ENCODE measurements at regions not wholly inside any gene's neighbourhood (a gene's known extent, or its start where the extent isn't known, plus 50 kb on each side); places are given as distances from the start of the nearest gene placed in this dataset.
"Not testable (repeated sequence)": the region's sequence is repeated elsewhere in the genome, so short reads cannot be mapped to it uniquely, and the experiment has no call there.

DNA sequence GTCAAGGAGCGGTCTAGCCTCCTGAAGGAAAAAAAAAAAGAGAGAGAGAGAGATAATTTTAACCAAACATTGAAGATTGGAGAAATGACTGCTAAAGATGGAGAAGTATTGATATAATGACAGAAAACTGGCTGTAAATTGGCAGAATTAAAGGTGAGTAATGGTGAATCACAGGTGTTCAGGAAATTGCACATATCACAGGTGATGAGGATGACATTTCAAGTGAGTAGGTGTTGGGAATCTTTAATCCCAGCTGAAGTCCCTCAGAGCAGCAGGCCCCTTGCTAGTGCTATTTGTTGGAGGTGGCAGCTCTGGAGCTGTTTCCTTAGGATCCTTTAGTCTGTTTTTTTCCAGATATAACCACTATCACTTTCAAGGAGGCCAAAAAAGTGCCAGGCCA lies 678.4 kb upstream of the VRK2 start:
- DNase-seq = no peak

DNA sequence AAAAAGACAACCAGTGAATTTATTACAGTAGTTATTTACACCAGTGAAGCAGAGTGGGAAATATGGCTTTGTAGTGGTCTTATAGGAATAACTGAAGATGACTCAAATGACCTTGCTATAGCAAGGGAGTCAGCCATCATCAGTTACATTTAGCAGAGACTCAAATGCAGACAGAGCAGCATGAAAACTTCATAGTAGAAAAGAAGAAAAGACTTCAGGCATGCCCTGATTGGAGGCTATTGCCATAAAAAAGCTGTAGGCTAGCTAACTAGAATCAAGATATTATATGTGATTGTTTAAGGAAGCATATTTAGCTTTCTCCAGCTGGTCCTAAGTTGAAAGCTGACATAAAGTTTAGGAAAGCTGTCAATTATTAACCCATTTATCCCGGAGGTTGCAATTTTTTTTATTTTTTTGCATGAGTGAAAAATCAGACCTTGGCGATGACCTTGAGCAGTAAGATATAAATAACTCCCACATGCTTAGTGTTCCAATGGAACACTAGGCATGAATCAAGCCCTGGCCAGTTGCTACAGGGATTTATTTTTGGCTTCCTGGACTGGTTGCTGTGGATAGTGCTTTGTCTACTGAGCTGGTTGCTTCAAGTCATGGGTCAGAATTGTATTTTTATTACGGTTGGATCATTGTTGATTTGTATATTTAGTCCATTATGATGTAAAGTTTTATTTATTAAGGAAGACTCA lies 675.6 kb upstream of the VRK2 start:
- DNase-seq = no peak

DNA sequence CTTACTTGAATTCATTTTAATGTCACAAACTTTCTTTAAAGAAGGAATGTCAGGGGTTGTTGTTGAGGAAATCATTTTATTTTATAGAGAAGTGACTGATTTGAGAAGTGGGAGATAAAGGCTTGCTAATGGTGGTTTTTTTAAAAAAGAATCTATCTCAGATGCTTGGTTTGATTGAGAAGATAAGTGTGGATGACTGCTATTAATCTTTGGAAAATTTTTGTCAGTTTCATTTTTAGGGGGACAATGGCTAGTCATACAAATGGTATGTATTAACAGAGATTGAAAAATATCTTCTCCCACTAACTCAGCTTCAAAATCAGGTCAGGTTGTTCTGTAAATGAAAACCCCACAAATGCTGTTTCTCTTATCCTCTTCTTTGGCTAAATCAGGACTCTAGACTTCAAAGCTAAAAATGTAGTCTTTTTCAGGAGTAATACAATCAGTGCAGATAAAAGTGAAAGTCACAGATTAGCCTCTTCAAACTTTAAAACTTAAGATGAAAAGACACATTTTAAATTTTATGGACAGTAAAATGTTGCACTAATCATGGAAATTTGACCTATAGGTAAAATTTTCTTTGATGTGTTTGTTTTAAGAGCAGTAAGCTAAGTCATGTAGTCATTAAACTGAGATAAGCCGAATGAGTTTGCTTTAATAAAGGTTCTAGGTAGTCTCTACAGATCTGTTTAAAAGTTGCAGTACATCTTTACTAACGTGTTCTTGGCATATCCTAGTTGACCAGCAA lies 674.2 kb upstream of the VRK2 start:
- no peak for DNase-seq

DNA sequence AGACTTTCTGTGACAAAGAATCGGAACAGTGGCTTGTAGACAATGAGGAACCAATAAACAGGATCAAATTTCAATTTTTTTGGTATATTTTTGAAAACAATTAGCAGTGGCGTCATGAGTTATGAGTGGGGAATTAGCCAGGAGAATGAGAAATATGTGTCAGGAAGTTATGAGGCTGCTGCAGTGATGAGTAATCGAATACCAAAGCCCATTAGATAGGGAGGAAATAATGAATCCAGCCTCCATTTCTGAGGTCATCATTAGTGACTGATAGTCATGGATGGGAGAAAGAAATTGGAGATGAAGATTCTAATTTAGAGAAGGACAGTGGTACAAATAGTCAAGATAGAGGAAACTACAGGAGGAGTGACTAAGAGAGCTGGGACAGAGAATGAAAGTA lies 673.1 kb upstream of the VRK2 start:
- DNase-seq = peak; percentile 27 to 65

DNA sequence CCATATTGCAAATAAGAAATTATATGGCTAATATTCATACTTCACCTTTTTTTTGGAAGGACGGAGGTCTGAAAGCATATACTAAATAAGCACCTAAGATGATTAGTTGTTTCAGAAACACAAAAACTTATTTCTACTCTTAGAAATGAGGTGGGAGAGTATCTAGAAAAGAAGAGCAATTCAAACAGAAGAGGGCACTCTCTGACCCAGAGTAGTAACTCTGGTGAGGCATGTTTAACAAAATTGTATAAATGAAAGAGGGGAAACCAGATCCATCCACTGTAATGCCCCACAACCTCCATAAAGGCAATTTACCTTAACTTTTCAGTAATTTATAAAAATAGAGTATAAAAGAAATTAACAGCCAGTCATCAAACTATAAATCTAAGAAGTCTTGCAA lies 669.6 kb upstream of the VRK2 start:
- DNase-seq = peak in 1 of 2 experiments; percentile 14

DNA sequence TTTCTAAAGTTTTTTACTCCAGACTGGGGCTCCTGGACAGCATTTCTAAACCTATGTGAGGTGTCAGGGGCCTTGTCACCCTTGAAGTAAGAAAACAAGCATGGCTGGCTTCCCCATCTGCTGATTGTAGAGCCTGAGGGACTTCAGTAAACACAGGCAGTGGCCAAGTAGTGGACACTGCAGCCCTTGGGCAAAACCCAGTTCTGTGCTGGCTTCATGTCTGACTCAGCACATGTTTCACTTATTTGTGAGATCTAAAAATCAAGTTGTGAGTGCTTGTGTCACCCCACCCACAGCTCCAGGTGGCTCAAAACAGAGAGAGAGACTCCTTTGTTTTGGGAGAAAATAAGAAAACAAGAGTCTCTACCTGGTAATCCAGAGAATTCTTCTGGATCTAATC lies 660.3 kb upstream of the VRK2 start:
- DNase-seq = no peak

DNA sequence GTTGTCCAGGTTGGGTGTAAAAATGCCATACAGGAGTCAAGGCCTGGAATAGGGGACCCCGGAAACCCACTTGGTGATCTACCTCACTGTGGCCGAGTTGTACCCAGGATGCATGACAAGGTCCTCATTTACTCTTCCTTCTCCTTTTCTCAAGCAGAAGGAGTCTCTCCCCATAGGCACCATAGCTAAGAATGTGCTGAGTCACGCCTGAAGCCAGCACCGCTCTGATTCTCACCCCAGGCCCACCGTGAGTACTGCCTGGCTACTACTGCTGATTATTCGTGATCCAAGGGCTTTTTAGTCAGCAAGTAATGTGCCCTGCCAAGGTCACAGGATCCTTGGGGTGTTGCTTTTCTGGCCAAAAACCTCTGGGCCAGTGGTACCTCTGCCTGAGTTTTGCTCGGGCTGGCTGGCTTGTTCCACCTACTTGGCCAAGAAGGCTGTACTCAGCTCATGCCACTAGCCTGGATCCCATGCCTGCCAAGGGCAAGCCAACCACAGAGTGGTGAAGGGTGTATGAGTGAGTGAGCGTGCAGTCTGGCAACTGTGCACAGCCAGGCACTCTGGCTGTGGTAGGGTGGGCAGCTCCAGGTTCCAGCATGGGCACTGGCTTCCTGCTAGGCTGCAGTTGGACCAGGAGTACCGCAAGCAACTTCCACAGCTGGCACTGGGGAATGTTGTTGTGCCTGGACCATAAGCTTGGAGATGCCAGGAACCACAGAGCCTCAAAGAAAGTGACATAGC lies 650.1 kb upstream of the VRK2 start:
- DNase-seq = no peak

DNA sequence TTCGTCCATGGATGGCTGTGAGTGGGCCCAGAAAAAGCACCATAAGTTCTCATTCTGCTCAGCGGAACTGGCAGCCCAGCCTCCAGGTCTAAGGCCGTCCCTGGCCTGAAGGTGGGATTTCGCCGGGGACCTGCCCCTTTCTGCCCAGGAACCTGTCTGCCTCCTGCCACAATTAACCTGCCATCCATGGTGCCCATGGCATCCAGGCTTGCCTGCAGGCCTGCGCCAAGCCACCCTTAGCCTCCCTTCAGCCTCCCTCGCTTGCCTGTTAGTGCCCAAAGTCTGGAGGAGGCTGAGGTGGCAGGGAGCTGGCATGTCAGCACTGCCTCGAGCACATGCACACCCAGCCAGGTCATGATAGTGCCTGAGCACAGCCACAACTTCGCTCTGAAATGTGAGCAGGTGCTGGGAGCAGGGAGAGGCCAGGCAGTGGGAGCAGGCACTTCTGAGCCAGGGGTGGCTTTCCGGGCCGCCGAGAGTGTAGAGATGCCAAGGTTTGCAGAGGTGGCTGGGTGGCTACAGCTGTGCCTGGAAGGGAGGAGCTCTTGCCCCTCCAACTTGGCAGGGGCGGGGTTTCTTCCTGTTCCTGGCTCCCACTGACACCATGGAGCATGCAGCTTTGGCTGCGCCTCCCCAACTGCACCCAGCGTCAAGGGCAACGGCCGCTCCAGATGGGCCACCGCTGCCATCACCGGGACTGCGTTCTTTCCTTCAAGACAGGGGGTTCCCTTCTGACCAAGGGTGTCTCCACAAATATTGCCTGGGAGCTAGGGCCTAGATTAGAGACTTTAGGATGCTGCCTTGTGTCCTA lies 648.9 kb upstream of the VRK2 start:
- DNase-seq = no peak

DNA sequence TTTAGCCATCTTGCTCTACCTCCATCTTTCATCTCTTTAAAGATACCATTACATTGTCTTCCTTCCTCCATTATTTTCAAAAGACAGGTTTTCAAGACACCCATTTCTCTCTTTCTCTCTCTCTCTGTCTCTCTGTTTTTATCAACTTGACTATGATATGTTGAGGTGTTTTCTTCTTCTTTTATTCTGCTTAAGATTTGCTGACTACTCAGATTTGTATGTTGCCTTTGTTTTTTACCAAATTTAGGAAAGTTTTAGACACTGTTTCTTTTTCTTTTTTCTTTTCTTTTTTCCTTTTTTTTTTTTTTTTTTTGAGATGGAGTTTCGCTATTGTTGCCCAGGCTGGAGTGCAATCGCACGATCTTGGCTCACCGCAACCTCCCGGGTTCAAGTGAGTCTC lies 647.5 kb upstream of the VRK2 start:
- DNase-seq = no peak

DNA sequence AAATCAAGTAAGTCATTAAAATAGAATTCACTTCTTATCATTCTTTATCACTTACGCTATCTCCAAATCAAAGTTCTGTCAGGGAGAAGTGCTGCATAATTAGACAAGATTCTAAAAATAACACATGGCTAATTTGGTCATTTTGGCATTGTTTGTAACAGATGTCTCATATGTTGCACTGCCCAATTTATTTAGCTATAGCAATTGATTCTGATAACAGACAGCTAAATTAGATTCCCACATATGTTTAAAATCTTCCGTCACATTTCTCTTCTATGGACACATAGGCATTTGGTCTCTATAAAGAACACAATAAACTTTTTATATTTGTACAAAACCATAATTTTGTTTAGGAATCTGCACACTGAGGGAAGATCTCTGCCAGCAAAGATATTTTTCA lies 644.5 kb upstream of the VRK2 start:
- DNase-seq = no peak

DNA sequence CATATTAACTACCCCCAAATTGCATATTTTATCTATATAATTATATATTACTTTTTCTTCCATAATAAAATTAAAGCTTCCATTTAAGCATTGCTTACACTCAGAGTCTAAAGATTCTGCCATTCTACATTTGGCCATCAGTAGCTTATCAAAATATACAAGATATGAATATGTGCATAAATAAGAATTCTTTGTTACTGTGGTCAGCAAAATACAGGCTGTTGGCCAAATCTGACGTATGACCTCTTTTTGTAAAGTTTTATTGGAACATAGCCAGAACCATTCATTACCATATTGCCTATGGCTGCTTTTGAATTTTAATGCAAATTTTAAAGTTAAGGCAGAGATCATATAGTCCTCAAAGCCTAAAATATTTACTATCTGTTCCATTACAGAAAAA lies 643.9 kb upstream of the VRK2 start:
- DNase-seq = no peak

DNA sequence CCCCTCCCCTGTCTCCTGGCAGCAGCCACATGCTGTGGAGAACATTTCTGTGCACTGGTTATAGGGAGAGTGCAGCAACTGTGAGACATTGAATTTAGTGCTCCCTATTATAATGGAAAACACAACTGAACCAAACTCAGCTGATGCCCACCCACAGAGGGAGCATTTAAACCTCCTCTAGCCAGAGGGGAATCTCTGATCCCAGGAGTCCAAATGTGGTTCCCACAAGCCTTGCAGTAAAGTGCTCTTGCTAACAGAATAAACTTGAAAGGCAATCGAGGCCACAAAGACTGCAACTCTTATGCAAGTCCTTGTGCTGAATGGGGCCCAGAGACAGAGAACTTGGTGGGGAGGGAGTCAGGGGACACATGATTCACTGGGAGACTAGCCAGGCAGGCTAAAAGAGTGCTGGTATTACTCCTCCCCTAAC lies 638.8 kb upstream of the VRK2 start:
- no peak for DNase-seq

DNA sequence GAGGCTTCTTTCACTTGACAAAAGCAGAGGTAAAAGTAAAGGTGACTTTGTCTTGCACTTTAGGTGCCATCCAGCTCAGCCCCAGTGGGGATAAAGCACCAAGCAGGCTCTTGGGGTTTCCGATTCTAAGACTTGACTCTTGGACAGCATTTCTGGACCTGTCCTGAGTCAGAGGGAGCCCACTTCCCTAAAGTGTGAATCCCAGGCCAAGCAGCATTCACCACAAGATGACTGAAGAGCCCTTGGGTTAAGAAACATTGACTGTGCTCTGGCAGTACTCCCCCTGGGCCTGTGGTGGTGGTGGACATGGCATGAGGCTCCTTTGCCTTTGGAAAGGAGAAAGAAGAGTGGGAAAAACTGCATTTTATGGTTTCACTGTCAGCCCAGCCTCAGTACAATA lies 638.0 kb upstream of the VRK2 start:
- DNase-seq = no peak

DNA sequence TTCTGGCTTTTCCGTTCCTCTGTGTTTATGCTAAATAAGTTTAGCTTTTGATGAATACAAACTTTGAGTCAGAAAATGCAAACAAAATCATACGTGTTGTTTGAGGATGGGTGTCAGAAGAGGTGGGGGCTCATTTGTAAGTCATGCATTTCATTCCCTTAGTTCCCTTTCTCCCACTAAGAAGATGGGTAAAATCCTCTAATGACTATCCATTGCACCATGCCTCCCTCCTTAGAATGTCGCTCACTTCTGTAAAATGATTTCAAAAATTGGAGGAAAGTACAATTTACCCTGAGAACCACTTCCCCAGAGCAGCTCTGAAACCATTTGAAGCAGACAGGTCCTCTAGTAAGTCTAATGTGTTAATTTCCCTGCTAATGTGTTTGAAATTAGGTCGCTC lies 629.6 kb upstream of the VRK2 start:
- no peak for DNase-seq

DNA sequence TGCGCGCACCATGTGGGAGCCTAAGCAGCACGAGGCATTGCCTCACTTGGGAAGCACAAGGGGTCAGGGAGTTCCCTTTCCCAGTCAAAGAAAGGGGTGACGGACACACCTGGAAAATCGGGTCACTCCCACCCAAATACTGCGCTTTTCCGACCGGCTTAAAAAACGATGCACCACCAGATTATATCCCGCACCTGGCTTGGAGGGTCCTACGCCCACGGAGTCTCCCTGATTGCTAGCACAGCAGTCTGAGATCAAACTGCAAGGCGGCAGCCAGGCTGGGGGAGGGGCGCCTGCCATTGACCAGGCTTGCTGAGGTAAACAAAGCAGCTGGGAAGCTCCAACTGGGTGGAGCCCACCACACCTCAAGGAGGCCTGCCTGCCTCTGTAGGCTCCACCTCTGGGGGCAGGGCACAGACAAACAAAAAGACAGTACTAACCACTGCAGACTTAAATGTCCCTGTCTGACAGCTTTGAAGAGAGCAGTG lies 627.7 kb upstream of the VRK2 start:
- not testable (repeated sequence) for DNase-seq

DNA sequence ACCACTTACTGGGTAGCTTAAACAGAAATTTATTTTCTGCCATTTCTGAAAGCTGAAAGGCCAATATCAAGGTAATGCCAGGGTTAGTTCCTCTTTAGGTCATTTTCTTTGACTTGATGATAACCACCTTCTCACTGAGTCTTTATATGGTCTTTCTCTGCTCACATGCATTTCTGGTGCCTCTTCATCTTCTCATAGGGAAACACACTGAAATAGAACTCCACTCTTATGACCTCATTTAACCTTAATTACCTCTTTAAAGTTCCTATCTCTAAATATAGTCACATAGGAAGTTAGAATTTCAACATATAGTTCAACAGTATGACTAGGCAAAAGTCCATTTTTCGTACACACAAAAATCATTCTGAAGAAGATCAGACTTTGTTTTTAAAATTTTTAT lies 616.8 kb upstream of the VRK2 start:
- DNase-seq = no peak

DNA sequence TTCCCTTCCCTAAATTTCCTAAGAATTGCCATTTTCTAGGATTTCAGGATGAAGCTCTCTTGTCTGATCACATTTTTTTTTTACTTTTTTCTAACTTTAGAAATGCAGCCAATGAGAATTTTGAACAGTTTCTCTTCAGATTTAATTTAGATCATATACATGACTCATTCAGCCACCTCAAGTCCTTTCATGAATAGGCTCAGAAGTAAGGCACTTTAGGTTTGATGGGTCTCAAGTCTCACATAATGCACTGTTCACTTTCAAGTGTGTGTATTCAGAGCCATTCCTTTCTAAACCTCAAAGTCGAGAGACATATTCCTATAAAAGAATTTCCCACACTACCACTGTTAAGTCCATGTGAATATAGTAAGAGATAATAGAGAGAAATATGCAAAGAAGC lies 614.1 kb upstream of the VRK2 start:
- no peak for DNase-seq

DNA sequence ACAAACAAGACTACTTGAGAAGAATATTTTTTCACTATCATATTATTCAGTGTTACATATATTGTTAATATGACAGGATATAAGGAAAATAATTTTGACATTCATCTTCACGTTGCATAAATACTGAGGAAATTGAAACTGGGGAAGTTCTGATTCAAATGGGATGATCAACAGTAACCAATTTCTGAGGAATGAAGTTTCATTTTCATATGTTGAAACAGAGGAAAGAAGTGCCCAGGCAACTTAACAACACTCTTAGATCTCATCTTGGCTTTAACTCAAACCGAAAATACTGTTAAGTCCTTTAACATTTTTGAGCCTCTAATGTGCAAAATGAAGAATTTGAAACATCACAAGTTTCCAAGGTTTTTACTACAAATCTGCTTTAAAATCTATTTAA lies 612.2 kb upstream of the VRK2 start:
- no peak for DNase-seq

DNA sequence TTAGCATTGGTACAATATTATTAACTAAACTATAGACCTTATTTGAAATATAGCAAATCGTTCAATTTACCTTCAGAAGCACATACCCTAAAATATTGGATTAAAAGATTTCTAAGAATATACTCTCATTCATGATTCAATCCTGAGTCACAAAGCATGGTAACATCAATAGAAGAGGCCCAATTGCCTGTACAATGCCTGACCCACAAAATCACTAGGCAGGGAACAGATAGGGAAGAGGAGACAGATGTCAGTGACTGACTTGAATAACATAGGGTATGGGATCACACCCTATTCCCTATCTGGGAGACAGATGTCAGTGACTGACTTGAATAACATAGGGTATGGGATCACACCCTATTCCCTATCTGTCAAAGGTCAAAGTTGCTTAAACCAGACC lies 611.6 kb upstream of the VRK2 start:
- no peak for DNase-seq

DNA sequence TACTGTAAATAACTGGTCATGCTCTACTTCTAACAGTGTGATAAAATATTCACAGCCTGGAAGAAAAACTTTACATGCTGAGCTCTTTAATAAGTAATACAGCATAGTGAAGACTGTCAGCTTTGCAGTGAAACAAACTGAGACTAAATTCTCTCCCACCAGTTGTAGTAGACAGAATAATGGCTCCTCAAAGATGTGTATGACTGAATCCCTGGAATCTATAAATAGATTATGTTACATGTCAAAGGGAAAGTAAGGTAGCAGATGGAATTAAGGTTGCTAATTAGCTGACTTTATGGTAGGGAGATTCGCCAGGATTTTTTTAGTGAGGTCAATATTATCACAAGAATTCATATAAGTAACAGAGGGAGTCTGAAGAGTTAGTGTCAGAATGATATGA lies 609.5 kb upstream of the VRK2 start:
- no peak for DNase-seq

DNA sequence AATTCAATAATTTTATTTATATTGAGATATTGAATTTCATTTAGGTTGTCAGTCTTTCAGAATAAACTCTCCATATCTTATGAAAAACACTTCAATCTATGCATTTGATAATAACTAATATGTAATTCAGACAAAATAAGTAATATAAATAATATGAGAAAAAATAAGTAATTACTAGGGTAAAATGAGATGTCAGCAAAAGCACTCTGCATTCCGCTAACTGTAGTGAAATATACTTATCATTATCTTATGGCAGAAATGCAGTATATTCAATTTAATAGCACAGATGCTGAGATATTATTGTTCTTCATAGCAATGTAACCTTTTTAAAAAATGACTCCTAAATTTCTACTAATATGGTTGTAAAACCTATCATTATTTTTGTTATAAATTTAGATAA lies 606.2 kb upstream of the VRK2 start:
- DNase-seq = no peak

DNA sequence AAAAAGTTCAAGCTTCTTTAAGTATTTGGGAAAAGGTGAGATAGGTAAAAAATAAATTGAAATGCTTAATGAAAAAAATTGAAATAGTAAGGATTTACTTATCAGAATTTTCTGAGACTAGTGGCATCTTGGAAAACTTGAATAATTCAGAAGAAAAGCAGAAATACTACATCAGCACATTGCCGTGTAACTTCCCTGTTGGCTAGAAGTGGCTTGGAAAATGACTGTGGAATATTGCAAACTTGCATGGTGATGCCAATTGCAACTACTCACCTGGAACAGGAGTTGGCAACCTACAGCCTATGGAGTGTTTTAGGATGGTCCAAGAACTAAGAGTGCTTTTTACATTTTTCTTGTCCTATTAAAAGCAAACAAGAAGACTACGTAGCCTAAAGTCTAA lies 603.5 kb upstream of the VRK2 start:
- no peak for DNase-seq

DNA sequence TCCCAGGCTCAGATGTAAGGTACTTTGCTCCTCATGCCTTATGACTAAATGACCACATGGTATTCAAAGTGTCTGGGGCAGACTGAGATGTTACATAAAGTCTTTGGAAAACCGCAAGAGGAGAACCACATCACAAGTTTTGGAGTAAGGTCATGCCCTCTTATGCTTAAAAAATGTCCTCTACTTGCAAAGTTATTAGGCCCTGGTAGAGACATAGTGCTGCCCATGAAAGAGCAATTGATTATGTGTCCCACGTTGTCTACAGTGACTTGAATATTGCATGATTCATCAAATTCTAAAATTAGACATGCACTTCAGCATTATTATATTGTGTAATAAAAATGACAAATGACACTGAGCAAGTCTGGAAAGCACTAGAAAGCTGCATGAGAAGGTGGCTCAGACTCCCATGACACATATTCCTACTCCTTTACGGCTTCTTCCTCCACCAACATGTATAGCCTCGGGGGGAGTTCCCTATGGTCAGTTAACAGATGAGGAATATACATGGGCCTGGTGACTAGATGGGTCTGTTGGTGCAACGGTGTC lies 602.6 kb upstream of the VRK2 start:
- no peak for DNase-seq

All from SW 1271 (cell line).